DND-41 (cell line): ENCODE measurements at regions not wholly inside any gene's neighbourhood (a gene's known extent, or its start where the extent isn't known, plus 50 kb on each side); places are given as distances from the start of the nearest gene placed in this dataset.

Experiments used
- ATAC-seq: fragments of 200-7000 bp; cut with Tn5 transposase; 3 replicates; pipeline ENCODE4 v1.9.1; 2021; ENCODE audit warnings: low read depth; ENCODE audit not compliant: insufficient read depth
- DNase-seq: peaks from one replicate; pipeline ENCODE4 v3.0.0-alpha.2; 2020
- H2AFZ ChIP-seq: 2 replicates; pipeline ENCODE4 v1.6.0; 2012; ENCODE audit warnings: low read depth, low read length
- H3K27ac ChIP-seq: 2 replicates; pipeline ENCODE4 v1.5.1; 2012; ENCODE audit warnings: low read length, inconsistent platforms
- H3K27me3 ChIP-seq: fragments of 200-600 bp; sonication (generic); 2 replicates; pipeline ENCODE4 v1.6.0; 2012; ENCODE audit warnings: low read length, mild to moderate bottlenecking, inconsistent platforms; ENCODE audit not compliant: insufficient read depth, poor library complexity
- H3K36me3 ChIP-seq: 2 replicates; pipeline ENCODE4 v1.5.1; 2012; ENCODE audit warnings: low read length, inconsistent platforms; ENCODE audit not compliant: insufficient read depth
- H3K4me1 ChIP-seq: 2 replicates; pipeline ENCODE4 v1.5.1; 2012; ENCODE audit warnings: mild to moderate bottlenecking, low read length; ENCODE audit not compliant: insufficient read depth
- H3K4me2 ChIP-seq: 2 replicates; pipeline ENCODE4 v1.6.0; 2012; ENCODE audit warnings: mild to moderate bottlenecking, moderate library complexity, low read length, inconsistent platforms; ENCODE audit not compliant: insufficient read depth
- H3K4me3 ChIP-seq, 2 experiments: fragments of 200-600 bp in 1 of 2; shearing (Covaris generic) in 1 of 2; 2 replicates each; pipeline ENCODE4 v1.5.1; 2012 to 2016; ENCODE audit warnings: inconsistent platforms in 2 of 2, low read length in 2 of 2, mild to moderate bottlenecking in 2 of 2, low read depth in 1 of 2, moderate library complexity in 1 of 2
- H3K79me2 ChIP-seq: 2 replicates; pipeline ENCODE4 v1.6.0; 2012; ENCODE audit warnings: low read length, inconsistent platforms; ENCODE audit not compliant: insufficient read depth
- H3K9ac ChIP-seq: 2 replicates; pipeline ENCODE4 v1.6.0; 2012; ENCODE audit warnings: low read depth, mild to moderate bottlenecking, inconsistent platforms, low read length, moderate library complexity
- H3K9me3 ChIP-seq: 2 replicates; pipeline ENCODE4 v1.5.1; 2012; ENCODE audit warnings: low read length, moderate library complexity, mild to moderate bottlenecking, inconsistent platforms; ENCODE audit not compliant: insufficient read depth, severe bottlenecking
- H4K20me1 ChIP-seq: 2 replicates; pipeline ENCODE4 v1.6.0; 2012; ENCODE audit warnings: low read length; ENCODE audit not compliant: insufficient read depth
- EZH2 ChIP-seq: IDR thresholded peaks from 3 replicates; pipeline ENCODE4 v1.6.1; 2012; ENCODE audit warnings: borderline replicate concordance, low read depth, mild to moderate bottlenecking, moderate library complexity, low read length, inconsistent platforms; ENCODE audit not compliant: severe bottlenecking
- TF ChIP-seq, protein P1 (sequence below): IDR thresholded peaks from 2 replicates; pipeline ENCODE4 v1.5.1; 2012; ENCODE audit warnings: borderline replicate concordance, low read length, moderate library complexity, mild to moderate bottlenecking; ENCODE audit not compliant: poor library complexity, severe bottlenecking; ENCODE audit errors: extremely low read depth

DNA sequence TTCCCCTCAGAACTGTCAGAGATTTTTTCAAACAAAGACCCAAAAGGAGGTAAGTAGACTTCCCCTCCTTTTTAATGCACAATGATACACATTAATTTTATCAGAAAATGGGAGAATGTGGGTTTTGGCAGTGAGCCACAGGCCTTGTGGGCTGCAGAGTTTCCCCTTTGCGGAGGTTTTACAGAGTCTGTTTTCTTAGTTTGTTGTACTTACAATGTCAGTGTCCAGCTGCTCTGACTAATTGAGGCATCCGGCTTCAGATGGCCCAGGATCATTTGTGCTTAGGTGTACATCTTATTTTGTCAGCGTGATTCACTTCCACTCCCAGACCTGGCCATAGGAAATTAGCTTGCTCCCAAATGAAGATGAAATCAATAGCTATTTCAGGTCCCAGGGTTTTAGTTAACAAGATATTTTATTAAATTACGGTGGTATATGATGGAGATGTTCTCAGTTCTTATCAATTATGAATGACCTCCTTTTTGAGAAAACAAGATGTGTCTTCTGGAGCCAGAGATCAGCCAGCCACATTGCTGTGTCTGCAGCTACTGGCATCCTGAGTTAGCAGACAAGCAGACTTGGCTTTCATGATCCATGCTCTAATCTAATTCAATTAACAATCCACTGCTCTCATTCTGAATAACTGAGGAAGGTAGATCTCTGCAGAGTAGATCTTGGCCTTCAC is 1086.6 kb upstream of the SORCS1 start:
- ATAC-seq, result no peak
- Histone ChIP-seq H3K27me3 (no peaks in the 10 kb centered on the region), H3K9me3 (no peaks in the 10 kb centered on the region), H4K20me1 (no peaks in the 10 kb centered on the region), H3K4me1 (no peaks in the 10 kb centered on the region), H3K4me3 (no peak overlapping the region), H3K27ac (no peak overlapping the region), H3K4me2 (no peak overlapping the region), H3K36me3 (no peaks in the 10 kb centered on the region), H3K9ac (no peak overlapping the region), H2AFZ (no peak overlapping the region), H3K79me2 (no peaks in the 10 kb centered on the region)
- TF ChIP-seq, protein P1, sequence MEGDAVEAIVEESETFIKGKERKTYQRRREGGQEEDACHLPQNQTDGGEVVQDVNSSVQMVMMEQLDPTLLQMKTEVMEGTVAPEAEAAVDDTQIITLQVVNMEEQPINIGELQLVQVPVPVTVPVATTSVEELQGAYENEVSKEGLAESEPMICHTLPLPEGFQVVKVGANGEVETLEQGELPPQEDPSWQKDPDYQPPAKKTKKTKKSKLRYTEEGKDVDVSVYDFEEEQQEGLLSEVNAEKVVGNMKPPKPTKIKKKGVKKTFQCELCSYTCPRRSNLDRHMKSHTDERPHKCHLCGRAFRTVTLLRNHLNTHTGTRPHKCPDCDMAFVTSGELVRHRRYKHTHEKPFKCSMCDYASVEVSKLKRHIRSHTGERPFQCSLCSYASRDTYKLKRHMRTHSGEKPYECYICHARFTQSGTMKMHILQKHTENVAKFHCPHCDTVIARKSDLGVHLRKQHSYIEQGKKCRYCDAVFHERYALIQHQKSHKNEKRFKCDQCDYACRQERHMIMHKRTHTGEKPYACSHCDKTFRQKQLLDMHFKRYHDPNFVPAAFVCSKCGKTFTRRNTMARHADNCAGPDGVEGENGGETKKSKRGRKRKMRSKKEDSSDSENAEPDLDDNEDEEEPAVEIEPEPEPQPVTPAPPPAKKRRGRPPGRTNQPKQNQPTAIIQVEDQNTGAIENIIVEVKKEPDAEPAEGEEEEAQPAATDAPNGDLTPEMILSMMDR, result no peak
- TF ChIP-seq EZH2, result no peak
- DNase-seq, result no peak

DNA sequence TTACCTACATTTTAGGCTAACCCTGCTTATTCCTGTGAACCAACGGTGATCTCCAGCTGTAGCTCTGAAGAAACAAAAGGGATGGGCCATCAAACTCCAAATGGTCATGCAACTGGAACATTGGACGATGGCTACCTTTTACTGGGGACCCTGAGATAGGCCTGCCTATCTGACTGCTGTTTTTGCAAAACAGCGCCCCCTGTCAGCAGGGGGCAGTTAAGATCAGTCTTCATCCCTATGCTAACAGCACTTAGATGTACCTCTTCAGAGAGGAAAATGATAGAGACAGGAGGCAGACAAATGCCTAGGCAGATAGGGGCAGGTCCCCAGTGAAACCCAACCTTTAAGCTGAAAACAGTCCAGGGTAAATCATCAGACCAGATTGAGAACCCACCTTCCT is 1085.4 kb upstream of the SORCS1 start:
- H2AFZ ChIP-seq, result no peak overlapping the region
- no peak for DNase-seq
- no peak for ATAC-seq
- TF ChIP-seq EZH2, result no peak
- TF ChIP-seq, protein P1, result no peak
- H4K20me1 ChIP-seq, result no peaks in the 10 kb centered on the region
- H3K27ac ChIP-seq, result no peak overlapping the region
- H3K9me3 ChIP-seq, result peaks cover under 1% of the 10 kb centered on the region
- H3K4me1 ChIP-seq, result no peaks in the 10 kb centered on the region
- H3K36me3 ChIP-seq, result no peaks in the 10 kb centered on the region
- H3K27me3 ChIP-seq, result no peaks in the 10 kb centered on the region
- H3K4me2 ChIP-seq, result no peak overlapping the region
- no peak overlapping the region for H3K9ac ChIP-seq
- H3K4me3 ChIP-seq, result no peak overlapping the region
- H3K79me2 ChIP-seq, result no peaks in the 10 kb centered on the region

DNA sequence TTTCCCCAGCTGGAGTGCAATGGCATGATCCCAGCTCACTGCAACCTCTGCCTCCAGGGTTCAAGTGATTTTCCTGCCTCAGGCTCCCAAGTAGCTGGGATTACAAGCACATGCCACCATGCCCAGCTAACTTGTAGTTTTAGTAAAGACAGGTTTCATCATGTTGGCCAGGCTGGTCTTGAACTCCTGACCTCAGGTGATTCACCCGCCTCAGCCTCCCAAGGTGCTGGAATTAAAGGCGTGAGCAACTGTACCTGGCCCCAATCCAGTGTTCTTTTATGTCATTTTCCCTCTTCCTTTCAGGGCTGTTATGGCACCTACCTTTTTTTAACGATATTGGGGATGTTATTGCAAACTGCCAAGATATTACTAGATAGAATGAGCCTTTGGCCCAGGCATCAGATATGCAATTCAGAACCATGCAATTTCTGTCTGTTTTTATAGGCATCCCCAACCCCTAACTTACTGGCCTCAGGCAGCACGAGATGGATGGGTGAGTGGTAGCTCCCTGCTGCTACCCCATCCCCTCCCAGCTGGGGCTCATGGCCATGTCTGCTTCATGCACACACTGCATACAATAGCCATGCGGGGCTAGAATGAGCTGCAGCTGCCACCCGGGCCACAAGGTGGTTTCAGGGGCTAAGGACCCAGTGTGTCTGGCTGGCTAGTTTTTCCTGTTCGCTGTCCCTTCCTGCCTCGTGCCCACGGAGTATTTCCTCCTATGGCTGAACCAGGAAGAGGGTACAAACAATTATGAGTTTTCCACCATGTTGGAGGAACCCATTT is 1080.1 kb upstream of the SORCS1 start:
- H3K27me3 ChIP-seq, result no peaks in the 10 kb centered on the region
- no peak for ATAC-seq
- no peak overlapping the region for H3K4me3 ChIP-seq
- no peak overlapping the region for H2AFZ ChIP-seq
- peaks cover 15% of the 10 kb centered on the region for H3K9me3 ChIP-seq
- no peak for DNase-seq
- H3K27ac ChIP-seq, result no peak overlapping the region
- H3K4me2 ChIP-seq, result no peak overlapping the region
- no peaks in the 10 kb centered on the region for H3K4me1 ChIP-seq
- no peaks in the 10 kb centered on the region for H3K79me2 ChIP-seq
- no peaks in the 10 kb centered on the region for H3K36me3 ChIP-seq
- no peak for TF ChIP-seq EZH2
- TF ChIP-seq, protein P1, result no peak
- H4K20me1 ChIP-seq, result no peaks in the 10 kb centered on the region
- H3K9ac ChIP-seq, result no peak overlapping the region
